GM12892 (cell line): ENCODE measurements at regions not wholly inside any gene's neighbourhood (a gene's known extent, or its start where the extent isn't known, plus 50 kb on each side); places are given as distances from the start of the nearest gene placed in this dataset.

Experiments
- DNase-seq: peaks from one replicate; pipeline ENCODE4 v3.0.0; 2011; ENCODE audit not compliant: insufficient read length
- FAIRE-seq: peaks from 2 replicates; lab custom pipeline; 2011; peaks lifted over from hg19 to GRCh38; lab: Jason Lieb, UNC
- POLR2A ChIP-seq: IDR thresholded peaks from 2 replicates; pipeline ENCODE4 v1.6.1; 2011; ENCODE audit warnings: low read depth, low read length, control low read depth
- POLR2AphosphoS5 ChIP-seq: IDR thresholded peaks from 2 replicates; pipeline ENCODE4 v1.6.1; 2011; ENCODE audit warnings: low read depth, low read length, control low read depth
- TAF1 ChIP-seq: IDR thresholded peaks from 2 replicates; pipeline ENCODE4 v1.6.1; 2011; ENCODE audit warnings: low read depth, mild to moderate bottlenecking, control low read depth, low read length, borderline replicate concordance

- FAIRE-seq (no peak), DNase-seq (no peak)
- TF ChIP-seq POLR2A (no peak), TAF1 (no peak), POLR2AphosphoS5 (no peak)
Measured at GRCh38 chr17:13197586-13197985, 179.8 kb upstream of the ELAC2 start.

GRCh38 chr17:13194887-13195286 is 177.1 kb upstream of the ELAC2 start:
- TF ChIP-seq POLR2A (no peak), TAF1 (no peak), POLR2AphosphoS5 (no peak)

DNA sequence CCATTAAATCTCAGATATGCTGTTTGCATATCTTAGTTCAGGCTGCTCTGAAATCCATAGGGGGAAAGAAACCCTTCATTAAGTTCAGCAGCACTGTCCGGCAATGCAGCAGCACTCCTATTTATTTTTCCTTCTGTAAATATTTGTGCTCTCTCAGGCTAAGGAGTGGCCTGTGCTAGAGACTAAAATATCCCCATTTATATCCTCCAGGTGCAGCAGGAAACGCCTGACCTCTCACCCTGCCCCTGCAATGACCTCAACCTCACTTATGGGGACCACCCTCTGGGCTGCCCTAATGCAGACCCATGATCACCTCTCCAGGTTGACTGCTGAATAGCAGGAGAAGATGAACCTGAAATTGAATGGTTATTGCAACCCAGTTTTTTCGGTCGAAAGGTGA is 165.0 kb upstream of the ELAC2 start:
- DNase-seq (no peak), FAIRE-seq (no peak)
- TF ChIP-seq TAF1 = no peak

More at GRCh38 chr17:13194887-13195286, 177.1 kb upstream of the ELAC2 start:
- DNase-seq (no peak), FAIRE-seq (no peak)

GRCh38 chr17:13182450-13182849 is 164.6 kb upstream of the ELAC2 start:
- TF ChIP-seq TAF1 (no peak), POLR2A (no peak), POLR2AphosphoS5 (no peak)
- DNase-seq = no peak
- FAIRE-seq = no peak

DNA sequence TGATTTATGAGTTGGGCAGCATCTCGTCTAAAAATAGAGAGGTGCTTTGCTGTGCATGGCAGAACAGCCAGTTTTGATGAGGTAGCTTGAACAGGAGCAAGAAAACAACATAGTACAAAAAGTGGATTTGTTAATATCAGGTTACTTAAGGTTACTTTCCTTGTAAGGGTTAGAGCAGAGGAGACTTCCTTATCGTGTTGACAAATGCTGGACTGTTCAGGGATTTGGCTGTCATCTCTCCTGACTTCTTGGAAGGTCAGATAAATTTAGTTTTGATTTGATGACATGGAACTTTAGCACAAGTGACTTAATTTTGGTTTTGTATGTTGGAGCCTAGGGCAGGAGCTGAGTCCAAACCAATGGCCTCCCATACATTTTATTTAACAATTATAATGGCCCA is 163.9 kb upstream of the ELAC2 start:
- DNase-seq (no peak), FAIRE-seq (no peak)
- TF ChIP-seq POLR2AphosphoS5 (no peak), TAF1 (no peak), POLR2A (no peak)

- no peak for FAIRE-seq
- no peak for TF ChIP-seq TAF1
- TF ChIP-seq POLR2AphosphoS5 = no peak
- no peak for TF ChIP-seq POLR2A
- no peak for DNase-seq
Measured at GRCh38 chr17:13176436-13176835, 158.6 kb upstream of the ELAC2 start.

GRCh38 chr17:13171790-13172189 is 154.0 kb upstream of the ELAC2 start:
- DNase-seq (no peak), FAIRE-seq (no peak)
- no peak for TF ChIP-seq POLR2A
- TF ChIP-seq POLR2AphosphoS5 = no peak
- TF ChIP-seq TAF1 = no peak

- no peak for FAIRE-seq
- no peak for TF ChIP-seq POLR2A
- no peak for TF ChIP-seq TAF1
- TF ChIP-seq POLR2AphosphoS5 = no peak
- DNase-seq = no peak
Measured at GRCh38 chr17:13162361-13162760, 144.5 kb upstream of the ELAC2 start.

GRCh38 chr17:13160790-13161189 is 143.0 kb upstream of the ELAC2 start:
- TF ChIP-seq TAF1 (no peak), POLR2A (no peak), POLR2AphosphoS5 (no peak)
- FAIRE-seq (no peak), DNase-seq (no peak)

- TF ChIP-seq TAF1 = no peak
- TF ChIP-seq POLR2A = no peak
- no peak for TF ChIP-seq POLR2AphosphoS5
- no peak for DNase-seq
- FAIRE-seq = no peak
Measured at GRCh38 chr17:13160296-13160695, 142.5 kb upstream of the ELAC2 start.

GRCh38 chr17:13158494-13159240 is 140.8 kb upstream of the ELAC2 start:
- no peak for FAIRE-seq
- no peak for TF ChIP-seq POLR2AphosphoS5
- DNase-seq = no peak

DNA sequence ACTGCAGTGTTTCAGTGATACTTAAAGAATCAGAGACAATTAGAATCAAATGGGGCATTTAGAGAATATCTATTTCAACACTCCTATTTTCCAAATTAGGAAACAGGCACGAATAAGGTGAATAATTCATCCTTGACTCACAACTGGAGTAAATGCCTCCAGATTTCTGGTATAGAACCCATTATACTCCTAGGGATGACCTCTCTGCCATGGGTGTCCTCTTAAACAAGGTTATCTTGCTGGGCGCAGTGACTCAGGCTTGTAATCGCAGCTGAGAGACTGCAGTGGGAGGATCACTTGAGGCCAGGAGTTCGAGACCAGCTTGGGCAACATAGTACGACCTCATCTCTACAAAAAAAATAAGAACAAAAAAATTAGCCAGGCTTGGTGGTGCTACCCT is 139.8 kb upstream of the ELAC2 start:
- DNase-seq (no peak), FAIRE-seq (no peak)
- TF ChIP-seq POLR2AphosphoS5 (no peak), TAF1 (no peak), POLR2A (no peak)

- no peak for TF ChIP-seq TAF1
- TF ChIP-seq POLR2A = no peak
- TF ChIP-seq POLR2AphosphoS5 = no peak
- FAIRE-seq (no peak), DNase-seq (no peak)
Measured at GRCh38 chr17:13154930-13155329, 137.1 kb upstream of the ELAC2 start.
